Peyer's patch (tissue), 4 donors: ENCODE measurements at regions not wholly inside any gene's neighbourhood (a gene's known extent, or its start where the extent isn't known, plus 50 kb on each side); places are given as distances from the start of the nearest gene placed in this dataset.

Experiments
- POLR2A ChIP-seq, 2 donors: fragments of 450-650 bp; IDR thresholded peaks; one replicate each; pipeline ENCODE4 v1.5.1; 2017; ENCODE audit warnings: antibody characterized with exemption in 2 of 2, mild to moderate bottlenecking in 2 of 2, moderate library complexity in 2 of 2
- TF ChIP-seq, protein P1 (sequence below), 6 experiments: fragments of 450-650 bp in 4 of 6; fragments of 200-600 bp in 2 of 6; sonication (generic) in 1 of 6; IDR thresholded peaks; one replicate each; pipeline ENCODE4 v1.5.1; 2017 to 2019; ENCODE audit warnings: antibody characterized with exemption in 6 of 6, mild to moderate bottlenecking in 3 of 6, moderate library complexity in 1 of 6

- TF ChIP-seq POLR2A (IDR thresholded peaks at IDR 0.05) = no peak
- TF ChIP-seq, protein P1, sequence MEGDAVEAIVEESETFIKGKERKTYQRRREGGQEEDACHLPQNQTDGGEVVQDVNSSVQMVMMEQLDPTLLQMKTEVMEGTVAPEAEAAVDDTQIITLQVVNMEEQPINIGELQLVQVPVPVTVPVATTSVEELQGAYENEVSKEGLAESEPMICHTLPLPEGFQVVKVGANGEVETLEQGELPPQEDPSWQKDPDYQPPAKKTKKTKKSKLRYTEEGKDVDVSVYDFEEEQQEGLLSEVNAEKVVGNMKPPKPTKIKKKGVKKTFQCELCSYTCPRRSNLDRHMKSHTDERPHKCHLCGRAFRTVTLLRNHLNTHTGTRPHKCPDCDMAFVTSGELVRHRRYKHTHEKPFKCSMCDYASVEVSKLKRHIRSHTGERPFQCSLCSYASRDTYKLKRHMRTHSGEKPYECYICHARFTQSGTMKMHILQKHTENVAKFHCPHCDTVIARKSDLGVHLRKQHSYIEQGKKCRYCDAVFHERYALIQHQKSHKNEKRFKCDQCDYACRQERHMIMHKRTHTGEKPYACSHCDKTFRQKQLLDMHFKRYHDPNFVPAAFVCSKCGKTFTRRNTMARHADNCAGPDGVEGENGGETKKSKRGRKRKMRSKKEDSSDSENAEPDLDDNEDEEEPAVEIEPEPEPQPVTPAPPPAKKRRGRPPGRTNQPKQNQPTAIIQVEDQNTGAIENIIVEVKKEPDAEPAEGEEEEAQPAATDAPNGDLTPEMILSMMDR (IDR thresholded peaks at IDR 0.05) = no peak
Observed at GRCh38 chr1:214977110-214977509, 105.4 kb upstream of the KCNK2 start.
